Psoas muscle (tissue), 7 donors: ENCODE measurements at regions not wholly inside any gene's neighbourhood (a gene's known extent, or its start where the extent isn't known, plus 50 kb on each side); places are given as distances from the start of the nearest gene placed in this dataset.
"Not testable (repeated sequence)": the region's sequence is repeated elsewhere in the genome, so short reads cannot be mapped to it uniquely, and the experiment has no call there.

Experiments used
- ATAC-seq, 4 donors: fragments of 200-7000 bp; cut with Tn5 transposase; one replicate each; pipeline ENCODE4 v1.9.1; 2020; ENCODE audit warnings: moderate library complexity in 3 of 4, mild to moderate bottlenecking in 2 of 4
- DNase-seq, 2 donors: peaks; one replicate each; pipeline ENCODE4 v3.0.0-alpha.2; 2020
- H3K27ac ChIP-seq: fragments of 200-600 bp; one replicate; pipeline ENCODE4 v1.8.0; 2022
- H3K27me3 ChIP-seq, 3 donors: fragments of 200-600 bp in 1 of 3; one replicate each; pipeline versions ENCODE4 v1.6.1 to v1.8.0; 2013 to 2022; ENCODE audit warnings: low read length in 2 of 3, mild to moderate bottlenecking in 2 of 3, moderate library complexity in 1 of 3; ENCODE audit not compliant: insufficient read depth in 3 of 3
- H3K36me3 ChIP-seq, 2 donors: fragments of 200-600 bp in 1 of 2; one replicate each; pipeline versions ENCODE4 v1.6.1 to v1.8.0; 2013 to 2022; ENCODE audit warnings: low read depth in 1 of 2, mild to moderate bottlenecking in 1 of 2, moderate library complexity in 1 of 2; ENCODE audit not compliant: insufficient read depth in 1 of 2
- H3K4me1 ChIP-seq: fragments of 200-600 bp; one replicate; pipeline ENCODE4 v1.8.0; 2022
- H3K4me3 ChIP-seq: fragments of 200-600 bp; one replicate; pipeline ENCODE4 v1.8.0; 2022; ENCODE audit warnings: mild to moderate bottlenecking
- H3K9me3 ChIP-seq: fragments of 200-600 bp; one replicate; pipeline ENCODE4 v1.8.0; 2022
- WGBS, 3 donors: extraction: QIAGEN DNeasy Blood & Tissue Kit; methylation state at CpG; one replicate each; pipeline versions ENCODE4 v1.1.6 to v1.1.7; 2013; 5-methylcytosine and 5-hydroxymethylcytosine counted together
- intact Hi-C, 2 donors: fragments of 100-400 bp; cut with DNase I; formaldehyde crosslinking; loops; one replicate each; pipeline versions ENCODE4 v1.11.0 to v1.14.2; 2022
- TF ChIP-seq, protein P1 (sequence below): fragments of 200-600 bp; IDR thresholded peaks from one replicate; pipeline ENCODE4 v1.8.0; 2022; ENCODE audit warnings: antibody characterized with exemption
- donor health status: healthy with polysubstance abuse.
- donor health status: DM: no; HTN: no; CAD: no; lungs with moderate emphysema.
- donor health status: Bipolar disorder and iron deficiency.
- donor health status: healthy.
- donor health status: DM: yes; HTN: yes; CAD: no.
- donor health status: DM: no; HTN: no; CAD: no.
- donor health status: DM: yes; HTN: yes; CAD: no.

DNA sequence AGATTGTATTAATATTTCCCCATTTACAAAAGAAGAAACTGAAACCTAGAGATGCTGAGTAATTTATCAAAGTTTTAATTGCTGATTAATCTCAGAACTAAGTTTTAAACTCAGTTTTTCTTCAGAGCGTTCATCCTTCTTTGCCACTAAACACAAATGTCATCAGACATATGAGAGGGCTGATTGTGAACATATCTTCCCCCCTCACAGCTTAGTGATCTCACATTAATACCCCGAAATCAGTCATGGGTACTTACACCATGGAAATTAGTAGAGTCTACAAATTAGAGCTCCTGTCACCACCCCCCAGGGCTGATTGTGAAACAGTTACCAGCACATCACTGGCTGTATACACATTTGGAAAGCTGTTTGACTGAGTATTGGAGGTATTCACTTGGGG lies 189.3 kb upstream of the SGO1 start:
- ATAC-seq (no peak), DNase-seq (no peak)
- intact Hi-C loops: no loop called here
- TF ChIP-seq, protein P1, sequence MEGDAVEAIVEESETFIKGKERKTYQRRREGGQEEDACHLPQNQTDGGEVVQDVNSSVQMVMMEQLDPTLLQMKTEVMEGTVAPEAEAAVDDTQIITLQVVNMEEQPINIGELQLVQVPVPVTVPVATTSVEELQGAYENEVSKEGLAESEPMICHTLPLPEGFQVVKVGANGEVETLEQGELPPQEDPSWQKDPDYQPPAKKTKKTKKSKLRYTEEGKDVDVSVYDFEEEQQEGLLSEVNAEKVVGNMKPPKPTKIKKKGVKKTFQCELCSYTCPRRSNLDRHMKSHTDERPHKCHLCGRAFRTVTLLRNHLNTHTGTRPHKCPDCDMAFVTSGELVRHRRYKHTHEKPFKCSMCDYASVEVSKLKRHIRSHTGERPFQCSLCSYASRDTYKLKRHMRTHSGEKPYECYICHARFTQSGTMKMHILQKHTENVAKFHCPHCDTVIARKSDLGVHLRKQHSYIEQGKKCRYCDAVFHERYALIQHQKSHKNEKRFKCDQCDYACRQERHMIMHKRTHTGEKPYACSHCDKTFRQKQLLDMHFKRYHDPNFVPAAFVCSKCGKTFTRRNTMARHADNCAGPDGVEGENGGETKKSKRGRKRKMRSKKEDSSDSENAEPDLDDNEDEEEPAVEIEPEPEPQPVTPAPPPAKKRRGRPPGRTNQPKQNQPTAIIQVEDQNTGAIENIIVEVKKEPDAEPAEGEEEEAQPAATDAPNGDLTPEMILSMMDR: no peak
- H3K4me1 ChIP-seq: no peaks in the 10 kb centered on the region
- H3K27me3 ChIP-seq: no peaks in the 10 kb centered on the region
- H3K27ac ChIP-seq: no peak overlapping the region
- 37 to 49% (median 38%) methylated on average over 2 of the region's 2 CpGs for WGBS, 3 donors
- no peaks in the 10 kb centered on the region for H3K9me3 ChIP-seq
- no peak overlapping the region for H3K4me3 ChIP-seq
- no peaks in the 10 kb centered on the region for H3K36me3 ChIP-seq

DNA sequence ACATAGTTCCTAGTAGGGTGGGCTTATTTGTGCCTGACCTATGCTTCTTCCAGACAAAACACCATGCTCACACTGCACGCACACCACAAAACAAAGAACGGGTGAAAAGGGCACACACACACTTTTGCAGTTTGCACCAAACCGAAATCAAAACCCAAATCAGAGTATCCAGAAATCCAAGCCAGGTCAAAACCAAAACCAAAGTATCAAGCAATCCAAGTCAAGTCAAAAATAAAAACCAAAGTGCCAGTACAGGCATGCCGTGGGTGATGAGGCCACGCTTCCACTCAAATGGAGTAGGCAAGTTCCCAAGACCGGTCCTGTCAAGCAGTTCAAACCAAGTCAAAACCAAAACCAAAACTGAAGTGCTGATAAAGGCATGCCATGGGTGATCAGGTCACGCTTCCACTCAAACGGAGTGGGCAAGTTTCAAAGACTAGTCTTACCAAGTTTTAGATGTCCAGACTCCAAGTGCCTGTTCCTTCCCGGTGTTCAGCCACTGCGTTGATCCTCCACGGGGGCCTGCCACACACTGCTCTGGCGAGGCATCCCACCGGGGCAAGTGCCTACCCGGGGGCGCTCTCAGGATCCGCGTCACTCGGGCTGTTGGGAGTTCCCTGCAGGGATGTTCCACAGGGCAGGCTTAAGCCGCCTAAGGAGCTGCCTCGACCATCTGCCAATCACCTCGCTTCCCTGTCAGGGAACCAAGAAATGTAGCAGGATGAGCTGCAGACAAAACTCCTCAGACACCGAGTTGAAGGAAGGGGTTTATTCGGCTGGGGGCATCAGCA lies 184.5 kb upstream of the SGO1 start:
- H3K9me3 ChIP-seq, H3K36me3 ChIP-seq, DNase-seq, ATAC-seq, H3K4me1 ChIP-seq, H3K27me3 ChIP-seq, H3K4me3 ChIP-seq, intact Hi-C loops, H3K27ac ChIP-seq: not testable (repeated sequence)
- WGBS, 3 donors: 92 to 94% (median 94%) methylated on average over 23 of the region's 23 CpGs

DNA sequence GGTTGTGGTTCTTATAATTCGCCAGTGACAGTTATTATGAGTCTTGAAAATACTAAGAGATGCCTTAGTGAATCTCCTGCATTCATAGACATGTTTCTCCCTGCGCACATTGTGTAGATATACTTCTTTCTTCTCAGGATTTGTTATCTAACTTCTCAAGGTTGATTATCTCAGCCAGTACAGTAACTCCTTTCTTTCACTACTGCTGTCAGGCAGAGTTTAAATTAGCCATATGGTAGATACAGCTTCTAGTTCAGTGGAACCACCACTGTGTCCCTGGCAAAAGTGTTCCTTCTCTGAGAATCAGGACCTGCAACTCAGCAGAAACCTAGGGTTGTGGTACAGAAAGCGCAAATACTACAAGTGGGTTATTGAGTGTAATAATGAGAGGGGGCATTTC lies 175.0 kb upstream of the SGO1 start:
- ATAC-seq: no peak
- no peak for DNase-seq
- Histone ChIP-seq H3K36me3 (no peaks in the 10 kb centered on the region), H3K4me1 (no peaks in the 10 kb centered on the region), H3K9me3 (no peaks in the 10 kb centered on the region), H3K27ac (no peak overlapping the region), H3K27me3 (no peaks in the 10 kb centered on the region), H3K4me3 (no peak overlapping the region)
- TF ChIP-seq, protein P1: no peak
- intact Hi-C loops: no loop called here
- WGBS, 3 donors: 94 to 96% (median 95%) methylated on average over 3 of the region's 3 CpGs

DNA sequence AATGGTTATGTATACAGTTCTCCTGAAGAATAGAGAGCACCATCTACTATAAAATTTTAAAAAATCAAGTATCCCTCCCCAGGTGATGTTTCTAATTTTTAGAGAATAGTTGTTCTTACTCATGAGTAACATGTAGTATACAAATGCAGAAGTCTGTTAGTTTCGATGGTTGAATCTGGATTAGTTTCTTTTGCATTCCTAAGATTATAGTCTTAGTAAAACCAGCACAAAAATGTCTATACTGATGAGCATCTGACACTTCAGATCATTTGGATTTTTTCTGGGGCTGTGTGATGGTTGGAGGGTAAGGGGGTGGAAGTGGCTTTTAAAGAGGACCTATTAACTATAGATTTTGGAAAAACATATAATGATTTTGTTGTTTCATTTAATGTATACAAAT lies 167.3 kb upstream of the SGO1 start:
- DNase-seq: no peak
- 78 to 95% (median 85%) methylated on average over 1 of the region's 1 CpG for WGBS, 3 donors
- ATAC-seq: no peak
- intact Hi-C loops: no loop called here
- Histone ChIP-seq H3K27ac (no peak overlapping the region), H3K9me3 (no peaks in the 10 kb centered on the region), H3K4me1 (no peaks in the 10 kb centered on the region), H3K27me3 (no peaks in the 10 kb centered on the region), H3K36me3 (no peaks in the 10 kb centered on the region), H3K4me3 (no peak overlapping the region)
- TF ChIP-seq, protein P1: no peak

DNA sequence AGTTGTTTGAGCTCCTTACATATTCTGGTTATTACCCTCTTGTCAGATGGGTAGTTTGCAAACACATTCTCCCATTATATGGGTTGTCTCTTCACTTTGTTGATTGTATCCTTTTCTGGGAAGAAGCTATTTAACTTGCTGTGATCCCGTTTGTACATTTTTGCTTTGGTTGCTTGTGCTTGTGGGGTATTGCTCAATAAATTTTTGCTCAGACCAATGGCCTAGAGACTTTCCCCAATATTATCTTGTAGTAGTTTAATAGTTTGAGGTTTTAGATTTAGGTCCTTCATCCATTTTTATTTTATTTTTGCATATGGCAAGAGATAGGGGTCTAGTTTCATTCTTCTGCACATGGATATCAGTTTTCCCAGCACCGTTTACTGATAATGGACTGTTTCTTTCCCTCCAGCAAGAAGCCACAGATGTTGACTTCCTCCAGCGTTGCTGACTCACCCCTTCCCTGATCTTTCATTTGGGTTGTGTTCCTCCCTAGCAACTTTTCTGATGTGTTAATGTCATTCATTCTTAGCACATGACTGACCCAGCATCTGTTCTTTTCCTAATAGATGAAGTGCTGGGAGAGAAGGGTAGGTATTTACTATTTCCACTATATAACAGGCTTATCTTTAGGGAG lies 166.7 kb upstream of the SGO1 start:
- intact Hi-C loops: no loop called here
- DNase-seq: no peak
- Histone ChIP-seq H3K4me3 (no peak overlapping the region), H3K36me3 (no peaks in the 10 kb centered on the region), H3K4me1 (no peaks in the 10 kb centered on the region), H3K27me3 (no peaks in the 10 kb centered on the region), H3K9me3 (no peaks in the 10 kb centered on the region), H3K27ac (no peak overlapping the region)
- WGBS, 3 donors: 51 to 64% (median 59%) methylated on average over 3 of the region's 3 CpGs
- TF ChIP-seq, protein P1: no peak
- ATAC-seq: no peak
